ENCODE measurements at regions not wholly inside any gene's neighbourhood (a gene's known extent, or its start where the extent isn't known, plus 50 kb on each side); places are given as distances from the start of the nearest gene placed in this dataset.

GRCh38 chr14:104355101-104356019, 217.0 kb downstream of the KIF26A start:
- no peak for DNase-seq (ENCODE audit: low read depth in 2 of 3, low spot score in 1 of 3)

- DNase-seq (ENCODE audit: low read depth in 2 of 3, low spot score in 1 of 3) = no peak
These were observed 217.8 kb downstream of the KIF26A start for GRCh38 chr14:104356020-104356737.

GRCh38 chr14:104356738-104357688, 218.6 kb downstream of the KIF26A start:
- no peak for DNase-seq (ENCODE audit: low read depth in 2 of 3, low spot score in 1 of 3)

DNA sequence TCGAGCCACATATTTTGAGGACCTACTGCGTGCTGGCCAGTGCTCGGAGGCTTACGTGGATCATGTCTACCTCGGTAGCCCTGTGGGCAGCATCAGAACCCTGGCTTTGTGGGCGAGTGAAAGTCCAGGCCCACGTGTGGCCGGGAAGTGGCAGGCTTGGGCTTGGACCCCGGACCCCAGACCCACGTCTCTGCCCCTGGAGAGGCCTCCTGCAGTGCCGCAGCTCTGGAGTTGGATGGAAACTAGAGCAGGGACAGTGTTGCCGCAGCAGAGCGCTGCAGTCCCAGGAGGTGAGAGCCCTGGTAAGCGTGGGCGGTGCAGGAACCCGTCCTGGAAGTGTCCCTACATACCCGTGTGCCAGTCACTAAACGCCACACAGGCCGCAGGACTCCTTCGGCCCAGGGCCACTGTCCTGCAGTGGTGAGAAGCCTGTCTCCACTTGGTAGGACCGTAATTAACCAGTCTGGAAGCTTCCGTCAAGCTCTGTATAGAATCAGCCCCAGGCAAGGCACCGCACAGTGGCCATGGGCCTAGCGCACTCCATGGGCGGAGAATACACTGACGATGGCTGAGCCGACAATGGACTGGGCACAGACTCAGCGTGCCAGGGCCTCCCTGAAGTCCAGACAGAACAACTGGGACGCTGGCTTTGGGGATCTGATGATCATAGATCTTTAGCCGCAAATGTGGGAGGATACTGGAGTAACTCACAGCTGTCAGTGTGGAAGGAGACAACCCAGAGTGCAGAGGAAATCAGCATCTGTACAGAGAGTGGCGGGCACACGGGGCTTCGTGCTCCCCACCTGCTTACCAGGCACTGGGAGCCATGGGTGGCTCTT, 219.5 kb downstream of the KIF26A start:
- DNase-seq (ENCODE audit: low read depth in 2 of 3, low spot score in 1 of 3) = no peak

DNA sequence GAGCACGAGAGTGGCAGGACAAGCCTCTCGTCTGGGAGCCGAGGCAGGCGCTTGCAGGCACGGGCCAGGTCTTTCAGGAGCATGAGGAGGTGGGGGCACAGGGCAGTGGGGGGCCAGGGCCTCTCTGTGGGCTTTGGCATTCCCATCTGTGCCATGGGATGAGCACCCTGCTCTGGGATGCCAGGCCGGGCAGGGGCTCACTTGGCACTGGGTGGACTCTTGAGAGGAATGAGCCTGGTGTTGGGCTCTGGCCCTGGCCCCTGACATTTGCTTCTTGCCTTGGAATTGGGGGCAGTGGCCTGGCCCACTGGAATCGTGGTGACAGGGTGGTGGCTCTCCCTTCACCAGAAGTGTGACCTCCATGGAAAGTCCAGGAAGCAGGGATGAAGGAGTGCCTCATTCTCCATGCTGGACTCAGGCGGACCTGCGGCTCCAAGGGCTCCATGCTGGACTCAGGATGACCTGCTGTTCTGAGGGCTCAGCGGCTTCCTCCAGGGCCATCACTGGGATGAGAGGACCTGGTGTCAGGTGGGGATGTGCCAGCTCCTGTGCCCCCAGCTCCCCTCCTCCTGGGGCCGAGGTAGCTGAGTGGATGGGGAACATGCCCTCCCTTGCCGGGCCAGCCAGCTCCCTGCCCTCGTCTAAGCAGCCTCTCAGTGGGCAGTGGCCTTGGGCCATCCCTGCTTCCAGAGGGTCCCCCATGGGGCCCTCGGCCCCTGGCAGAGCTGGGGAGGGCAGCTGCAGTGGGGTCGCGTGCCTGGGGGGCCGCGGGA, 220.3 kb downstream of the KIF26A start:
- no peak for DNase-seq (ENCODE audit: low read depth in 2 of 3, low spot score in 1 of 3)

DNA sequence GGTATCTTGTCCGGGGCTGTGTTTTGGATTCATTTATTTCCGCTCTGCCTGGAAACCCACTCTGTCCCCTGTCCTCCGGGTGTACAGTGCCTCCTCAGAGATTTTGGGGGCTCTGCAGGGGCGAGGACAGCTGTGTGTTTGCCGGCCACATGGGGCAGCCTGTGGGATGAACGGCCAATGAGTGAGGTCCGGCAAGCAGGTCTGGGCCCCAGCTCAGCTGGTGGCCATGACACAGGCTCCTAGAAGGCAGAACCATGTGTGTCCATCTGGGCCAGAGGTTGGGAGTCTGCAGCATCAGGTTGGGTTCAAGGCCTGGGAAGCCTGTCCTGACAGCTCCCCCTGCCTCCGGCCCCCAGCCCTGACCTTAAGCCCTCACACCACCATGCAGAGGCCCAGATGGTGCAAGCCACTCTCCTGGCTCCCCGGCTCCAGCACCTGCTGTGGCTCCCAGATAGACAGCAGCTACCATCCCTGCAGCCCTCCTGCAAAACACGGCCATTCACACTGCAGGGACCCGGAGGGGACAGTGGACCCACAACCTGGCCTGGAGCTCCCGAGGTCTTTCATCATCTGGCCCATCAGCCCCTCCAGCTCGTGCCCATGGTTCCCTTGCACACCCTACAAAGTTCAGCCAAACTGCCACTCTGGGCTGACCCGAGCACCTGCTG, 220.1 kb upstream of the C14orf180 start:
- DNase-seq (ENCODE audit: low read depth in 2 of 3, low spot score in 1 of 3) = no peak

- no peak for DNase-seq (ENCODE audit: low read depth in 2 of 3, low spot score in 1 of 3)
These were observed 219.6 kb upstream of the C14orf180 start for GRCh38 chr14:104359969-104360442.

- DNase-seq (ENCODE audit: low read depth in 2 of 3, low spot score in 1 of 3) = no peak
These were observed 219.1 kb upstream of the C14orf180 start for GRCh38 chr14:104360501-104360900.

- no peak for DNase-seq (ENCODE audit: low read depth in 2 of 3, low spot score in 1 of 3)
These were observed 218.4 kb upstream of the C14orf180 start for GRCh38 chr14:104361101-104361591.

- DNase-seq (ENCODE audit: low read depth in 2 of 3, low spot score in 1 of 3) = no peak
These were observed 217.5 kb upstream of the C14orf180 start for GRCh38 chr14:104361921-104362681.

- DNase-seq (ENCODE audit: low read depth in 2 of 3, low spot score in 1 of 3) = no peak
These were observed 216.6 kb upstream of the C14orf180 start for GRCh38 chr14:104362761-104363605.

GRCh38 chr14:104363891-104364760, 215.4 kb upstream of the C14orf180 start:
- DNase-seq (ENCODE audit: low read depth in 2 of 3, low spot score in 1 of 3) = no peak

DNA sequence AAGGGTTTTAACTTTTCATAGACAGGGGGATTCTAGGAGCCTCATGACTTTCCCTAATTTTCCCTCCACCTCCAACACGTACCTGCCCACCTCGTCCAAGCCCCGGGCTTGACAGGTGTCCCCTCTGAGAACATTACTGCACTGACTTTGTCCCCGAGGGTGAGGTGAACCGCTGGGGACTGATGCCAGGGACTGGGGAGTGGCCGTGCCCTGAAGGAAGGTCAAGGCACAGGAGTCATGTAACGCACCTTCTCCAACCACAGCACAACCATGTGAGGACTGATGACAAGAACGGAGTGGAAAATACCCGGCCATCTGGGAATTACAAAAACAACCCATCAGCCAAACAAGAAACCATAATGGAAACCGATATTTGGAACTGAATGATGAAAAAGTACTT, 214.7 kb upstream of the C14orf180 start:
- no peak for DNase-seq (ENCODE audit: low read depth in 2 of 3, low spot score in 1 of 3)

DNA sequence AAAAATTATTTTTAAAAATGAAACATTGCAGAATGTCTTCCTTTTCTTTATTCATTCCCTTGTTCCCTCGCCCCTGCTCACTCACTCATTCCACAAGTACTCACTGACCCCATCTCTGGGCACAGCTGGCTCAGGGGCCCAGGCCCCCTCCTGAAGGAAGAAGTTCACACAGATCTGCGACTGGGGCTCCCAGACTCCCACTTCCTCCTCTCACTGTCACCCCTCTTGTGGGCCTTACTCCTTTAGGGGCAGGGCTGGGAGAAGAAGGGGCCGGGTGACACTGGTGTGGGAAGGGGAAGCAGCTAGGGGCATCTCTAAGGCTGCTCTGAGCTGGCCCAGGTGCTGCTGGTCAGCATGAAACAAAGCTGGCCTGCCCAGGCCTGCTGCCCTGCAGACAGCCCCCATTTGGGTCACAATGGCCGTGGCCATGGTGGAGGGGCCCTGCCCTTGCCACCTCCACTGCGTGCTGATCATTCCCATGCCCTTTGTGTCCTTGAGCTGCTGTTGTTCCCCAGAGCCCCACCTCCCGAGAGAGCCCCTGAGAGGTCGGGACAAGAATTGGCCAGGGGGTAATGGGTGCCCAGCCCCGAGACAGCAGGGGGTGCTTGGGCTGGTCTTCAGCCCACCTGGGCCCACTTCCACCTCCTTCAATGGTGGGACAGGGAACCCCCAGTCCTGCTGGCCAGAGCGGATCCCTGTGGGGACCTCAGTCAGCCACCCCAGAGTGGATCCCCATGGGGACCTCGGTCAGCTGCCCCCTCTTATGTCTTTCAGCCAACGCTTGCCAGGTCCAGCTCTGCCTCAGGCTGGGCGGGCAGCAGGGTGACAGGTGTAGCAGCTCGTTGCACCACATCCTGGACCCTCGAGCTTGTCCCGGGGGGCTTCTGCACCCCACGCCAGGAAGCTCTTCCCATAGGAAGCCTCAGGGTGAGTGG, 212.4 kb upstream of the C14orf180 start:
- DNase-seq (ENCODE audit: low read depth in 2 of 3, low spot score in 1 of 3) = no peak

Data from stimulated activated CD4-positive, alpha-beta T cell treated with anti-CD3 and anti-CD28 coated beads, Interleukin-12 subunit alpha, Interleukin-12 subunit beta, amount 100 ng/mL, for 48 hours (primary cell).